SW480 (cell line): ENCODE measurements at regions not wholly inside any gene's neighbourhood (a gene's known extent, or its start where the extent isn't known, plus 50 kb on each side); places are given as distances from the start of the nearest gene placed in this dataset.
"Not testable (repeated sequence)": the region's sequence is repeated elsewhere in the genome, so short reads cannot be mapped to it uniquely, and the experiment has no call there.

Experiments
- DNase-seq: peaks from one replicate; pipeline ENCODE4 v3.0.0-alpha.2; 2016; ENCODE audit warnings: low spot score

- not testable (repeated sequence) for DNase-seq
Observed at GRCh38 chr12:131288765-131289695, 335.3 kb downstream of the ADGRD1 start.

GRCh38 chr12:131289807-131290206 is 336.1 kb downstream of the ADGRD1 start:
- DNase-seq: not testable (repeated sequence)

GRCh38 chr12:131290255-131290959 is 336.7 kb downstream of the ADGRD1 start:
- no peak for DNase-seq

- not testable (repeated sequence) for DNase-seq
Observed at GRCh38 chr12:131293071-131294015, 339.6 kb downstream of the ADGRD1 start.

GRCh38 chr12:131294716-131295115 is 341.0 kb downstream of the ADGRD1 start:
- DNase-seq: not testable (repeated sequence)

- DNase-seq: not testable (repeated sequence)
Observed at GRCh38 chr12:131295117-131295516, 341.4 kb downstream of the ADGRD1 start.

- DNase-seq: not testable (repeated sequence)
Observed at GRCh38 chr12:131295559-131295958, 341.9 kb downstream of the ADGRD1 start.

GRCh38 chr12:131296136-131296535 is 342.4 kb downstream of the ADGRD1 start:
- not testable (repeated sequence) for DNase-seq

- DNase-seq: not testable (repeated sequence)
Observed at GRCh38 chr12:131296651-131297050, 342.9 kb downstream of the ADGRD1 start.

GRCh38 chr12:131298526-131299369 is 345.0 kb downstream of the ADGRD1 start:
- DNase-seq: not testable (repeated sequence)

GRCh38 chr12:131299370-131299701 is 345.6 kb downstream of the ADGRD1 start:
- DNase-seq: not testable (repeated sequence)

- not testable (repeated sequence) for DNase-seq
Observed at GRCh38 chr12:131303576-131303975, 349.9 kb downstream of the ADGRD1 start.

- DNase-seq: not testable (repeated sequence)
Observed at GRCh38 chr12:131304642-131305041, 350.9 kb downstream of the ADGRD1 start.

GRCh38 chr12:131309700-131310099 is 356.0 kb downstream of the ADGRD1 start:
- DNase-seq: no peak

GRCh38 chr12:131310227-131310969 is 356.7 kb downstream of the ADGRD1 start:
- DNase-seq: not testable (repeated sequence)

- peak; percentile 31 for DNase-seq
Observed at GRCh38 chr12:131311279-131311722, 357.6 kb downstream of the ADGRD1 start.

- no peak for DNase-seq
Observed at GRCh38 chr12:131311764-131312163, 358.1 kb downstream of the ADGRD1 start.

GRCh38 chr12:131312382-131312781 is 358.7 kb downstream of the ADGRD1 start:
- DNase-seq: not testable (repeated sequence)

- no peak for DNase-seq
Observed at GRCh38 chr12:131312793-131313545, 359.3 kb downstream of the ADGRD1 start.
